Fibroblast of mammary gland (primary cell): ENCODE measurements at regions not wholly inside any gene's neighbourhood (a gene's known extent, or its start where the extent isn't known, plus 50 kb on each side); places are given as distances from the start of the nearest gene placed in this dataset.
A peak's percentile ranks its signal among the peaks of the same experiment; 100 is the strongest.

Source experiments
- DNase-seq: peaks from one replicate; pipeline ENCODE4 v3.0.0-alpha.2; 2010; ENCODE audit warnings: low read depth
- H3K4me3 ChIP-seq: 2 replicates; pipeline ENCODE4 v1.5.1; 2011; ENCODE audit warnings: low read depth, mild to moderate bottlenecking, low read length, moderate library complexity; ENCODE audit not compliant: control insufficient read depth
- TF ChIP-seq, protein P1 (sequence below): conservative IDR thresholded peaks from 2 replicates; pipeline ENCODE4 v1.5.1; 2011; ENCODE audit warnings: low read depth, low read length, inconsistent platforms; ENCODE audit not compliant: control insufficient read depth, insufficient read depth

DNA sequence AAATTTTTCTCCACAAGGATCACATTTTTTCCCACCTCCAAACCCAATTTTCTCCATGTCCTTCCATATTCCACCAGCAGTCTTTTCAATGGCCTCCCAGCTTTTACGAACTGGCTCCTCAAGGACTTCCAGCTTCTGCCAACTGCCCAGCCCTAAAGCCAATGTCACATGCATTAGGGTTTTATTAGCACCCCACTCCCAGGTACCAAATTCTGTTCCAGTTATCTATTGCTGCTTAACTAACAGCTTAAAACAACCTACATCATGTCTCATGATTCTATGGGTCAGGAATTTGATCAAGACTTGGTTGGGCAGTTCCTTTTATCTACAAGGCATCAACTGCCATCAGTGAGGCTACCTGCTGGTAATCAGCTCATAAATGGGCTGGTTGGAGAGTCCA is 151.3 kb downstream of the SPTSSA start:
- no peak overlapping the region for H3K4me3 ChIP-seq
- DNase-seq, result no peak
- TF ChIP-seq, protein P1, sequence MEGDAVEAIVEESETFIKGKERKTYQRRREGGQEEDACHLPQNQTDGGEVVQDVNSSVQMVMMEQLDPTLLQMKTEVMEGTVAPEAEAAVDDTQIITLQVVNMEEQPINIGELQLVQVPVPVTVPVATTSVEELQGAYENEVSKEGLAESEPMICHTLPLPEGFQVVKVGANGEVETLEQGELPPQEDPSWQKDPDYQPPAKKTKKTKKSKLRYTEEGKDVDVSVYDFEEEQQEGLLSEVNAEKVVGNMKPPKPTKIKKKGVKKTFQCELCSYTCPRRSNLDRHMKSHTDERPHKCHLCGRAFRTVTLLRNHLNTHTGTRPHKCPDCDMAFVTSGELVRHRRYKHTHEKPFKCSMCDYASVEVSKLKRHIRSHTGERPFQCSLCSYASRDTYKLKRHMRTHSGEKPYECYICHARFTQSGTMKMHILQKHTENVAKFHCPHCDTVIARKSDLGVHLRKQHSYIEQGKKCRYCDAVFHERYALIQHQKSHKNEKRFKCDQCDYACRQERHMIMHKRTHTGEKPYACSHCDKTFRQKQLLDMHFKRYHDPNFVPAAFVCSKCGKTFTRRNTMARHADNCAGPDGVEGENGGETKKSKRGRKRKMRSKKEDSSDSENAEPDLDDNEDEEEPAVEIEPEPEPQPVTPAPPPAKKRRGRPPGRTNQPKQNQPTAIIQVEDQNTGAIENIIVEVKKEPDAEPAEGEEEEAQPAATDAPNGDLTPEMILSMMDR, result no peak

DNA sequence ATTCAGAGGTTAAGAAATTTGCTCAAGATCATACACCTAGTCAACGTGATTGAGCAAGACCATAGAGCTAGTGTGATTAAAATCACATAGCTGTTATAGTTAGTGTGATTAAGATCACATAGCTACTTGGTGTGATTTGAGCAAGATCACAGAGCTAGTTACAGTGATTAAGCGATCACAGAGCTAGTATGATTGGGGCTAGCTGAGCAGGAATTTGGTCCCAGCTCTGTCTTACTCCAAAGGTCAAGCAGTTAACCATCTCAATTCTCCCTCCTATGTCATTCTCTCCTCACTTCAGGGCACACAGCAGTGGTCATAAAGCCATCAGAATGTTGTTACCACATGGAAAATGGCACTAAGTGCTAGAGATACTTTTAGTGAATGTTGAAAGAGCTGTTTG is 158.2 kb downstream of the SPTSSA start:
- no peak for DNase-seq
- H3K4me3 ChIP-seq, result no peak overlapping the region
- TF ChIP-seq, protein P1, result no peak

DNA sequence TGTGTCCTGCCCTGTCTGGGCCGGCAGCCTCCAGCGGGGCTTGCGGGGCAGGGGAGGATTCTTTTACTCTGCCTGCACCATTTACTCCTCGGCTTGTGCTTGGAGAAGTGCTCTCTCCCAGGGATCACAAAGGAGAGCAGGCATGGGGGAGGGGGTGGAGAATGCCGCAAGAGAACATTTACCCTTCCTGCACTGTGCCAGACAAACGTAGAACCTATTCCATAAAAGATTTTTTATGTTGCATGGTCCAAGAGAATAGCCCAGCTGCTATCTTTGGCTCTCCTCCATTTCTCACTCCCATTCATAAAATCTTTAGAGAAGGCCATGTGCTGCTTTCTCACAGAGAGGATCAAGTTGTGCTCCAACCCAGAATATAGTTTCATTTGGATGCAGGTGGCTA is 159.4 kb downstream of the SPTSSA start:
- DNase-seq, result no peak
- TF ChIP-seq, protein P1, result no peak

DNA sequence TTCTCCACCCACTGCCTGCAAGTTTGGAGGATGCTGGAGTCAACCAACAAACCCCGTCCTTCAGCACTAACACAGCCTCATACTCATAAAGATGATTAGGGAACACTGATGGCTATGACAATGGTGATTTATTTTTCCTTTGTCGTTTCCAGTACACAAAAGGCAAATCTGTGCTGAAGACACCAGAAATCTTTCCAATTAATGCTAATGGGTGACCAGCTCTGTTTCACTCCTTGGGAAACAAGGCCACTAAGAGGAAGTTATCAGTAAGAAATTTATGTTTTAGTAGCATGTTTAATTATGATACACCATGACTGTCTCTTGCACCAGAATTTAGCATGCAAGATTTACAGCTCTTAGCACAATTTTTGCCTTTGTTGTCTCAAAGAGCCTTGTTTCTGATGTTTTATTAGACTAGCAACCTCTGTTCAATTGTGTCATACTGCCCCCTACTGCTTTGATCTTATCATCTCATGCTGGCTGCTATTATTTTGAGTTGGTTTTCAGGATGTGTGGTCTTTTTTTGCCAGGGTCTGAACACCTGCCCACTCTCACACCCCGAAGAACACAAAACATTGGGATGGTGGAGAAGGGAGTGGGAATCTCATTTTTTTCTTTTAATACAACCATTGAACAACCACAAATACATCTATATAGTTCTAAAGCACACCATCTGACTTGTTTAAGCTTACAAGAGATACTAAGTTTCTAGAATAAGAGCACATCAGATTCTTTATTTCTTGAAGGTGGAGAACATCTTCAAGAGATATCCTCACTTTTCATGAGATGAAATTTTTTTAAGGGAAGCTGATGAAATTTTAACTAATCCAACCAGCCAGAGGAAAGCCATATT is 160.9 kb downstream of the SPTSSA start:
- no peak overlapping the region for H3K4me3 ChIP-seq
- TF ChIP-seq, protein P1, result peak; percentile 76
- DNase-seq, result peak; percentile 65

More for the DNA sequence above, 159.4 kb downstream of the SPTSSA start:
- no peak overlapping the region for H3K4me3 ChIP-seq

DNA sequence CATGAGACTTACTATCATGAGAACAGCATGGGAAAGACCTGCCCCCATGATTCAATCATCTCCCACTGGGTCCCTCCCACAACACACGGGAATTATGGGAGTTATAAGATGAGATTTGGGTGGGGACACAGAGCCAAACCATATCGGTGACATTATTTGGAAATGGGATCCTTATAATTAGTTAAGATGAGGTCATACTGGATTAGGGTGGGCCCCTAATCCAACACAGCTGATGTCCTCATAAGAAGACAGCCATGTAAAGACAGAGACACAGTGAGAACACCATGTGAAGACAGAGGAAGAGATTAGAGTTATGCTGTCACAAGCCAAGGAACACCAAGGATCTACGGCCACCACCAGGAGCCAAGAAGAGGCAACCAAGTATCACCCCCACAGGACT is 161.7 kb downstream of the SPTSSA start:
- TF ChIP-seq, protein P1, result no peak
- no peak for DNase-seq
- no peak overlapping the region for H3K4me3 ChIP-seq

DNA sequence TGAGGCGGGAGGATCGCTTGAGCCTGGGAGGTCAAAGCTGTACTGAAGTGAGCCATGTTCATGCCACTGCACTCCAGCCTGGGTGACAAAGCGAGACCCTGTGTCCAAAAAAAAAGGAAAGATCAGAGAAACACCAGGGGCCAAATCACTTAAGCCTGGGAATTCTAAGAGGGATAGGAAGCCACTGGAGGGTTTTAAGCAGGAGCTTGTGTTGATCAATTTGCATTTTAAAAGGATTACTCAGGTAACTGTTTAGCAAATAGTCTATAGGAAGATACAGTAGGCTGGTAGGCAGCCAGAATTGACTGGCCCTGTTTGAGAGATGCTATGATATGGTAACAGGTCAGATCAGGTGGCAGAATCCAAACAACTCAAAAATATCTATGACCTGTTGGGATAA is 162.7 kb downstream of the SPTSSA start:
- no peak for DNase-seq
- TF ChIP-seq, protein P1, result no peak
- H3K4me3 ChIP-seq, result no peak overlapping the region
